IMR-90 (cell line): ENCODE measurements at regions not wholly inside any gene's neighbourhood (a gene's known extent, or its start where the extent isn't known, plus 50 kb on each side); places are given as distances from the start of the nearest gene placed in this dataset.

Experiments
- ATAC-seq: fragments of 200-7000 bp; cut with Tn5 transposase; 2 replicates; pipeline ENCODE4 v1.9.1; 2020; ENCODE audit warnings: low read depth, mild to moderate bottlenecking, moderate library complexity
- BruUV-seq: library from RNA; stranded (reverse); fragments of 400-500 nt; replicated peaks from 2 replicates; lab custom pipeline; 2021; lab: Mats Ljungman, UMichigan
- CTCF ChIA-PET: fragments of 300-600 bp; formaldehyde crosslinking; extraction: SDS; loops from one replicate; lab custom pipeline; 2021; ENCODE audit warnings: antibody characterized with exemption; lab: Yijun Ruan, JAX
- POLR2A ChIA-PET: fragments of 300-600 bp; sonication (Branson Sonifier 250); formaldehyde crosslinking; loops from one replicate; lab custom pipeline; 2022; ENCODE audit warnings: antibody characterized with exemption; ENCODE audit not compliant: unreplicated experiment; lab: Charles Lee
- DNase-seq: peaks from one replicate; pipeline ENCODE4 v3.0.0; 2013
- H2AFZ ChIP-seq: replicated peaks from 2 replicates; pipeline ENCODE3; 2013; ENCODE audit warnings: low read length, mild to moderate bottlenecking; ENCODE audit not compliant: poor library complexity
- H2AK5ac ChIP-seq: 2 replicates; pipeline ENCODE4 v1.6.1; 2013; ENCODE audit warnings: low read depth, low read length, inconsistent platforms
- H2AK9ac ChIP-seq: replicated peaks from 2 replicates; pipeline ENCODE3; 2013; ENCODE audit warnings: mild to moderate bottlenecking, low read depth, low read length, moderate library complexity; ENCODE audit not compliant: poor library complexity
- H2BK120ac ChIP-seq: 2 replicates; pipeline ENCODE4 v1.6.1; 2013; ENCODE audit warnings: low read depth, low read length, inconsistent platforms
- H2BK15ac ChIP-seq: 3 replicates; pipeline ENCODE4 v1.6.1; 2013; ENCODE audit warnings: low read depth, low read length, inconsistent platforms
- H2BK20ac ChIP-seq: 2 replicates; pipeline ENCODE4 v1.6.1; 2013; ENCODE audit warnings: low read depth, mild to moderate bottlenecking, inconsistent platforms, low read length, moderate library complexity
- H2BK5ac ChIP-seq: 2 replicates; pipeline ENCODE4 v1.6.1; 2013; ENCODE audit warnings: mild to moderate bottlenecking, low read depth, low read length, inconsistent platforms; ENCODE audit not compliant: poor library complexity, severe bottlenecking
- H3K14ac ChIP-seq: replicated peaks from 2 replicates; pipeline ENCODE4 v1.6.1; 2013; ENCODE audit warnings: low read depth, low read length, inconsistent platforms
- H3K18ac ChIP-seq: 2 replicates; pipeline ENCODE4 v1.6.1; 2013; ENCODE audit warnings: low read depth, low read length, control low read depth
- H3K23ac ChIP-seq: 2 replicates; pipeline ENCODE4 v1.6.1; 2013; ENCODE audit warnings: low read depth, low read length, inconsistent platforms
- H3K27ac ChIP-seq: 2 replicates; pipeline ENCODE4 v1.5.1; 2013; ENCODE audit warnings: mild to moderate bottlenecking, control low read depth, low read length; ENCODE audit not compliant: insufficient read depth
- H3K27me3 ChIP-seq: 2 replicates; pipeline ENCODE4 v1.6.1; 2013; ENCODE audit warnings: low read length; ENCODE audit not compliant: control insufficient read depth, insufficient read depth
- H3K36me3 ChIP-seq: 2 replicates; pipeline ENCODE4 v1.6.1; 2013; ENCODE audit warnings: low read length, mixed read lengths; ENCODE audit not compliant: control insufficient read depth, insufficient read depth
- H3K4ac ChIP-seq: 2 replicates; pipeline ENCODE4 v1.6.1; 2013; ENCODE audit warnings: low read depth, low read length, inconsistent platforms
- H3K4me1 ChIP-seq: 2 replicates; pipeline ENCODE4 v1.6.1; 2013; ENCODE audit warnings: low read length, mixed read lengths; ENCODE audit not compliant: control insufficient read depth, insufficient read depth
- H3K4me2 ChIP-seq: 2 replicates; pipeline ENCODE4 v1.6.1; 2013; ENCODE audit warnings: low read depth, mild to moderate bottlenecking, control low read depth, low read length, moderate library complexity
- H3K4me3 ChIP-seq: 2 replicates; pipeline ENCODE4 v1.5.1; 2013; ENCODE audit warnings: low read depth, mild to moderate bottlenecking, control low read depth, low read length, moderate library complexity; ENCODE audit not compliant: insufficient read depth
- H3K56ac ChIP-seq: 2 replicates; pipeline ENCODE4 v1.6.1; 2013; ENCODE audit warnings: low read length, inconsistent platforms; ENCODE audit not compliant: insufficient read depth; ENCODE audit errors: extremely low read depth
- H3K79me1 ChIP-seq, 2 experiments: 2 replicates each; pipeline ENCODE4 v1.6.1; 2013; ENCODE audit warnings: low read length in 2 of 2, inconsistent platforms in 1 of 2, low read depth in 1 of 2
- H3K9ac ChIP-seq: 2 replicates; pipeline ENCODE4 v1.6.1; 2013; ENCODE audit warnings: low read depth, low read length, control low read depth
- H3K9me1 ChIP-seq: 2 replicates; pipeline ENCODE4 v1.6.1; 2013; ENCODE audit warnings: low read length, inconsistent platforms; ENCODE audit not compliant: insufficient read depth
- H3K9me3 ChIP-seq: 2 replicates; pipeline ENCODE4 v1.6.1; 2013; ENCODE audit warnings: low read length; ENCODE audit not compliant: control insufficient read depth, insufficient read depth
- H4K20me1 ChIP-seq: 2 replicates; pipeline ENCODE4 v1.6.1; 2013; ENCODE audit warnings: low read length, inconsistent platforms; ENCODE audit not compliant: insufficient read depth
- H4K5ac ChIP-seq: 2 replicates; pipeline ENCODE4 v1.6.1; 2013; ENCODE audit warnings: mild to moderate bottlenecking, low read depth, low read length, control low read depth
- H4K8ac ChIP-seq, 2 experiments: 2 replicates each; pipeline ENCODE4 v1.6.1; 2013; ENCODE audit warnings: low read depth in 2 of 2, low read length in 2 of 2, control low read depth in 1 of 2, inconsistent platforms in 1 of 2
- H4K91ac ChIP-seq: 2 replicates; pipeline ENCODE4 v1.6.1; 2013; ENCODE audit warnings: low read depth, low read length, inconsistent platforms; ENCODE audit not compliant: insufficient read depth
- CEBPB ChIP-seq: IDR thresholded peaks from 2 replicates; pipeline ENCODE4 v1.6.1; 2012; ENCODE audit warnings: low read depth, low read length, improper control_type of control experiment
- CHD1 ChIP-seq: IDR thresholded peaks from 2 replicates; pipeline ENCODE4 v1.6.1; 2012; ENCODE audit warnings: low read depth, low read length, improper control_type of control experiment
- CTCF ChIP-seq: conservative IDR thresholded peaks from 2 replicates; pipeline ENCODE4 v1.5.1; 2012; ENCODE audit warnings: mild to moderate bottlenecking, low read depth, low read length, improper control_type of control experiment
- FOS ChIP-seq: fragments of 150-350 bp; IDR thresholded peaks from 2 replicates; pipeline ENCODE4 v1.6.1; 2016; ENCODE audit warnings: low read depth, low read length
- MAFK ChIP-seq: IDR thresholded peaks from 2 replicates; pipeline ENCODE4 v1.6.1; 2012; ENCODE audit warnings: low read depth, low read length, improper control_type of control experiment
- MAZ ChIP-seq: IDR thresholded peaks from 2 replicates; pipeline ENCODE4 v1.6.1; 2012; ENCODE audit warnings: low read depth, mild to moderate bottlenecking, low read length, improper control_type of control experiment, moderate library complexity, borderline replicate concordance
- RFX5 ChIP-seq: IDR thresholded peaks from 2 replicates; pipeline ENCODE4 v1.8.0; 2012; ENCODE audit warnings: low read depth, mild to moderate bottlenecking, low read length, moderate library complexity
- SMC3 ChIP-seq: fragments of 150-350 bp; IDR thresholded peaks from 2 replicates; pipeline ENCODE4 v1.6.1; 2016; ENCODE audit warnings: low read depth, mild to moderate bottlenecking, antibody characterized with exemption, low read length, moderate library complexity
- dilution Hi-C: fragments of 300-500 bp; cut with HindIII; formaldehyde crosslinking; loops from one replicate; pipeline ENCODE4 v1.14.3; 2018; ENCODE audit warnings: low sequenced_read_pairs; ENCODE audit not compliant: unreplicated experiment
- in situ Hi-C: fragments of 300-500 bp; cut with MboI; formaldehyde crosslinking; loops from 3 replicates; pipeline ENCODE4 v1.14.3; 2019; ENCODE audit warnings: low sequenced_read_pairs, inconsistent platforms, mixed read lengths
- intact Hi-C: fragments of 100-400 bp; cut with micrococcal nuclease; formaldehyde crosslinking; loops from 2 replicates; pipeline ENCODE4 v1.10.0; 2022

GRCh38 chr2:160735696-160736095 lies 242.1 kb upstream of the RBMS1 start:
- Histone ChIP-seq H2BK20ac (peak overlapping the region; percentile 89; the same call in 1 of the 2 replicates), H3K27ac (no peak overlapping the region), H3K4me2 (no peak overlapping the region), H3K4me1 (peaks cover 10% of the 10 kb centered on the region), H2AK5ac (no peak overlapping the region), H3K27me3 (no peaks in the 10 kb centered on the region), H4K91ac (no peak overlapping the region), H3K4ac (no peak overlapping the region), H2AK9ac (no peak overlapping the region), H3K9ac (no peak overlapping the region), H3K79me1 (no peaks in the 10 kb centered on the region), H3K18ac (peak overlapping the region; percentile 96; the same call in 1 of the 2 replicates), H3K9me3 (no peaks in the 10 kb centered on the region), H3K14ac (peak overlapping the region; percentile 80; the same call in 1 of the 2 replicates), H4K8ac (no peak overlapping the region), H4K20me1 (no peaks in the 10 kb centered on the region), H2BK15ac (no peak overlapping the region), H2BK5ac (peak overlapping the region; percentile 79), H3K4me3 (no peak overlapping the region), H3K9me1 (0 out of 2 replicates have a peak, but pooled peaks cover 5% of the 10 kb centered on the region), H3K23ac (no peak overlapping the region), H2AFZ (no peak overlapping the region), H3K56ac (no peak overlapping the region), H3K36me3 (no peaks in the 10 kb centered on the region), H4K5ac (no peak overlapping the region), H2BK120ac (peak overlapping the region; percentile 91; the same call in 1 of the 2 replicates)
- in situ Hi-C loops = no loop called here
- intact Hi-C loops = no loop called here
- no peak for TF ChIP-seq CHD1
- TF ChIP-seq MAZ = no peak
- no peak for TF ChIP-seq CEBPB
- TF ChIP-seq SMC3 = no peak
- TF ChIP-seq FOS = no peak
- no peak for TF ChIP-seq RFX5
- TF ChIP-seq MAFK = no peak
- TF ChIP-seq CTCF = no peak
- DNase-seq (peak; percentile 27), ATAC-seq (peak; percentile 70)
- POLR2A ChIA-PET = no interaction called here
- CTCF ChIA-PET = no interaction called here
- dilution Hi-C loops = no loop called here
- BruUV-seq = no TSS peak
